SK-N-SH (cell line): ENCODE measurements at regions not wholly inside any gene's neighbourhood (a gene's known extent, or its start where the extent isn't known, plus 50 kb on each side); places are given as distances from the start of the nearest gene placed in this dataset.

Experiments used
- CTCF ChIA-PET: fragments of 300-600, 350-600 bp; formaldehyde crosslinking; extraction: SDS; loops from one replicate; lab custom pipeline; 2021; lab: Yijun Ruan, JAX
- POLR2A ChIA-PET: fragments of 350-600 bp; sonication (Branson Sonifier 250); formaldehyde crosslinking; extraction: SDS; loops from one replicate; lab custom pipeline; 2020; ENCODE audit warnings: antibody characterized with exemption, inconsistent platforms; lab: Yijun Ruan, JAX
- DNase-seq: peaks from one replicate; pipeline ENCODE4 v3.0.0; 2012
- H2AFZ ChIP-seq: fragments of 200-600 bp; sonication (generic); 2 replicates; pipeline ENCODE4 v1.8.1; 2016; ENCODE audit warnings: antibody characterized with exemption, mild to moderate bottlenecking, low read depth
- H3F3A ChIP-seq: fragments of 200-600 bp; sonication (generic); replicated peaks from 2 replicates; pipeline ENCODE3; 2016; ENCODE audit warnings: antibody characterized with exemption, mild to moderate bottlenecking; ENCODE audit not compliant: insufficient read depth
- H3K27ac ChIP-seq, 2 experiments: fragments of 200-500 bp in 1 of 2; fragments of 200-600 bp in 1 of 2; sonication (Bioruptor generic) in 1 of 2; sonication (generic), shearing (Covaris generic) in 1 of 2; 2 replicates each; pipeline versions ENCODE4 v1.5.1 to v1.6.1; 2014 to 2016; ENCODE audit warnings: low read depth in 2 of 2, inconsistent platforms in 1 of 2, low read length in 1 of 2, mild to moderate bottlenecking in 1 of 2, mixed read lengths in 1 of 2
- H3K27me3 ChIP-seq: fragments of 200-600 bp; sonication (generic), shearing (Covaris generic); 2 replicates; pipeline ENCODE4 v1.6.1; 2016; ENCODE audit warnings: mixed run types; ENCODE audit not compliant: insufficient read depth
- H3K36me3 ChIP-seq, 2 experiments: fragments of 200-500 bp in 1 of 2; fragments of 200-600 bp in 1 of 2; sonication (Bioruptor generic) in 1 of 2; sonication (generic) in 1 of 2; replicated peaks in 1 of 2; 2 replicates each; pipeline versions ENCODE3 to v1.5.1; 2014 to 2016; ENCODE audit warnings: low read length in 1 of 2, mild to moderate bottlenecking in 1 of 2; ENCODE audit not compliant: insufficient read depth in 2 of 2, control insufficient read depth in 1 of 2
- H3K4me1 ChIP-seq, 2 experiments: fragments of 200-500 bp in 1 of 2; fragments of 200-600 bp in 1 of 2; sonication (Bioruptor generic) in 1 of 2; sonication (generic), shearing (Covaris generic) in 1 of 2; 2 replicates each; pipeline versions ENCODE4 v1.5.1 to v1.6.1; 2014 to 2016; ENCODE audit warnings: low read depth in 1 of 2, low read length in 1 of 2, mixed run types in 1 of 2; ENCODE audit not compliant: insufficient read depth in 2 of 2, control insufficient read depth in 1 of 2
- H3K4me2 ChIP-seq: fragments of 200-600 bp; sonication (generic), shearing (Covaris generic); 2 replicates; pipeline ENCODE4 v1.6.1; 2017; ENCODE audit warnings: mixed run types
- H3K4me3 ChIP-seq, 2 experiments: fragments of 200-500 bp in 1 of 2; fragments of 200-600 bp in 1 of 2; sonication (Bioruptor generic) in 1 of 2; sonication (generic), shearing (Covaris generic) in 1 of 2; 2 replicates each; pipeline versions ENCODE4 v1.5.1 to v1.8.1; 2014 to 2016; ENCODE audit warnings: low read depth in 2 of 2, inconsistent platforms in 1 of 2, low read length in 1 of 2, mild to moderate bottlenecking in 1 of 2, mixed read lengths in 1 of 2, moderate library complexity in 1 of 2
- H3K79me2 ChIP-seq: fragments of 200-600 bp; sonication (generic); 2 replicates; pipeline ENCODE4 v1.8.1; 2017; ENCODE audit warnings: mild to moderate bottlenecking; ENCODE audit not compliant: insufficient read depth
- H3K9ac ChIP-seq: fragments of 200-600 bp; sonication (generic); 2 replicates; pipeline ENCODE4 v1.6.1; 2017; ENCODE audit warnings: mixed run types
- H3K9me2 ChIP-seq: fragments of 200-600 bp; sonication (generic); 2 replicates; pipeline ENCODE4 v1.6.1; 2017; ENCODE audit warnings: mixed run types
- H3K9me3 ChIP-seq: fragments of 200-600 bp; sonication (generic); 2 replicates; pipeline ENCODE4 v1.6.1; 2017; ENCODE audit warnings: mixed run types, mild to moderate bottlenecking, moderate library complexity
- H4K20me1 ChIP-seq: fragments of 200-600 bp; sonication (generic); 2 replicates; pipeline ENCODE4 v1.6.1; 2017; ENCODE audit warnings: mild to moderate bottlenecking, mixed run types; ENCODE audit not compliant: insufficient read depth
- CHD2 ChIP-seq: fragments of 150-350 bp; IDR thresholded peaks from 2 replicates; pipeline ENCODE4 v1.6.1; 2018; ENCODE audit warnings: low read length; ENCODE audit not compliant: partially characterized antibody
- EP300 ChIP-seq, 2 experiments: IDR thresholded peaks; 2 replicates each; pipeline versions ENCODE4 v1.4.0 to v1.6.1; 2012; ENCODE audit warnings: borderline replicate concordance in 1 of 2, low read depth in 1 of 2, low read length in 1 of 2
- EZH2phosphoT487 ChIP-seq: fragments of 200-600 bp; sonication (generic); IDR thresholded peaks from 2 replicates; pipeline ENCODE4 v1.6.1; 2017; ENCODE audit warnings: low read depth, mixed run types, mild to moderate bottlenecking, antibody characterized with exemption, moderate library complexity, borderline replicate concordance
- FOXJ3 ChIP-seq: sonication (generic); formaldehyde crosslinking; IDR thresholded peaks from 2 replicates; pipeline ENCODE4 v1.5.1; 2020; ENCODE audit warnings: mild to moderate bottlenecking, missing genetic modification reagents
- GATA2 ChIP-seq: sonication (generic); formaldehyde crosslinking; IDR thresholded peaks from 2 replicates; pipeline ENCODE4 v1.5.0; 2020; ENCODE audit warnings: mild to moderate bottlenecking, missing genetic modification reagents
- MXI1 ChIP-seq: IDR thresholded peaks from 2 replicates; pipeline ENCODE4 v1.6.1; 2012; ENCODE audit warnings: mild to moderate bottlenecking, low read depth, low read length, improper control_type of control experiment
- NFIC ChIP-seq: IDR thresholded peaks from 2 replicates; pipeline ENCODE4 v1.4.0; 2012; ENCODE audit warnings: borderline replicate concordance
- NRF1 ChIP-seq: IDR thresholded peaks from 2 replicates; pipeline ENCODE4 v1.6.1; 2012; ENCODE audit warnings: low read depth, mild to moderate bottlenecking, low read length
- RAD21 ChIP-seq: IDR thresholded peaks from 2 replicates; pipeline ENCODE4 v1.6.1; 2012; ENCODE audit warnings: mild to moderate bottlenecking, low read length
- RFX5 ChIP-seq: IDR thresholded peaks from 2 replicates; pipeline ENCODE4 v1.6.1; 2012; ENCODE audit warnings: mild to moderate bottlenecking, improper control_type of control experiment, low read length
- RXRA ChIP-seq: IDR thresholded peaks from 2 replicates; pipeline ENCODE4 v1.4.0; 2012; ENCODE audit warnings: low read depth, mild to moderate bottlenecking, borderline replicate concordance
- SIN3A ChIP-seq: IDR thresholded peaks from 2 replicates; pipeline ENCODE4 v1.6.1; 2012; ENCODE audit warnings: low read depth, mild to moderate bottlenecking, low read length, moderate library complexity, borderline replicate concordance
- SMC3 ChIP-seq: IDR thresholded peaks from 2 replicates; pipeline ENCODE4 v1.6.1; 2012; ENCODE audit warnings: low read depth, low read length, improper control_type of control experiment
- TEAD4 ChIP-seq: IDR thresholded peaks from 2 replicates; pipeline ENCODE4 v1.4.0; 2012; ENCODE audit warnings: mild to moderate bottlenecking, borderline replicate concordance; ENCODE audit not compliant: insufficient read depth
- YY1 ChIP-seq: IDR thresholded peaks from 2 replicates; pipeline ENCODE4 v1.4.0; 2012; ENCODE audit warnings: low read depth, mild to moderate bottlenecking
- ZBTB33 ChIP-seq: IDR thresholded peaks from 2 replicates; pipeline ENCODE4 v1.4.0; 2012; ENCODE audit warnings: low read depth, borderline replicate concordance
- WGBS: methylation state at CpG from one replicate; pipeline ENCODE4 v1.1.6; 2017; ENCODE audit warnings: low lambda C conversion rate; 5-methylcytosine and 5-hydroxymethylcytosine counted together
- TF ChIP-seq, protein P1 (sequence below): IDR thresholded peaks from 2 replicates; pipeline ENCODE4 v1.4.0; 2012; ENCODE audit warnings: low read depth
- TF ChIP-seq, protein P2 (sequence below): fragments of 150-350 bp; IDR thresholded peaks from 2 replicates; pipeline ENCODE4 v1.6.1; 2016; ENCODE audit warnings: mild to moderate bottlenecking, low read depth, low read length

DNA sequence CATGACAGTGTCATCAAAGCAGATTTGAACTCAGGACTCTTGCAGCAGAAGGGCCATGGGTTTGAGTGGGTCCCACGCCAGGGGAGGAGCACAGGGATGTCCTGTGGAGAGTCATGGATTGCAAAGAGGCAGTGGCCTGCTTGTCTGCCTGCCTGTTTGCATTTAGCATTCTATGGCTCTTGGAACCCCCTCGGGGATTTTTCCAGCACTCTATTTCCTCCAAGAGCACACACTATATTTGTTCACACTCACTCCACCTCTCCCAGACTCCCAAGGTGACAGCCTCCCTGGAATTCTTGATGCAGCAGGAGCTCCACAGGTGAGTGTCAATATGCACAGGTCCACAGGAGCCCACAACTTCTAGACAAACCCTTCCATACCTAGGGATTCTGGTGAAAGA is 73.1 kb upstream of the LRRN2 start (continued):
- TF ChIP-seq EP300 (IDR thresholded peaks at IDR 0.05; ENCODE audit: borderline replicate concordance in 1 of 2, low read depth in 1 of 2, low read length in 1 of 2) (no peak), ZBTB33 (no peak)

DNA sequence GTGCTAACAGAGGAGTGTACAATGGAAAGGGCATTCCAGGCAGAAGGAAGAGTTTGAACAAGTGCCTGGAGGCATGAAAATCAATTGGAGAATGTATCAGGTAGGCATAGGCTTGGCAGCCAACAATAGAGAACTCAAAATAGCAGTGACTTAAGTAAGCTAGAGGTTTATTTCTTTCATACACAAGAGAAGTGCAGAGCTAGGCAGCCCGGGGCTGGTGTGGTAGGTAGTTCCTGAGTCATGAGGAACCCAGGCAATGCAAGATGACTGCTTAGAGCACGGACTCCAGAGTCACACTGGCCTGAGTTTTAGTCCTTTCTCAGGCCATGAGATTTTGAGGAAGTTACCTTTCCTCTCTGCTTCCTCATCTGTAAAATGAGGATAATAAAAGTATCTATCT is 74.8 kb upstream of the LRRN2 start:
- Histone ChIP-seq H3K9me2 (no peaks in the 10 kb centered on the region), H3K9me3 (no peaks in the 10 kb centered on the region), H2AFZ (no peak overlapping the region), H3K4me3 (no peak overlapping the region), H3K4me1 (peaks cover 0 to 13% of the 10 kb centered on the region in 2 experiments; a peak in 1 of 4 replicates), H3K4me2 (no peak overlapping the region), H3F3A (no peaks in the 10 kb centered on the region), H3K36me3 (no peaks in the 10 kb centered on the region), H3K9ac (no peak overlapping the region), H3K79me2 (no peaks in the 10 kb centered on the region), H3K27ac (no peak overlapping the region), H3K27me3 (no peaks in the 10 kb centered on the region; the same call in 1 of the 2 replicates), H4K20me1 (no peaks in the 10 kb centered on the region)
- 36% methylated on average over 2 of the region's 2 CpGs for WGBS
- CTCF ChIA-PET = interaction anchor here (0.9 to 7.1 kb wide), 8 partner anchors 9 to 193 kb away, joined by 3 to 148 read pairs (median 5); no protein-coding TSS in a partner anchor
- TF ChIP-seq SMC3 = no peak
- TF ChIP-seq, protein P1, sequence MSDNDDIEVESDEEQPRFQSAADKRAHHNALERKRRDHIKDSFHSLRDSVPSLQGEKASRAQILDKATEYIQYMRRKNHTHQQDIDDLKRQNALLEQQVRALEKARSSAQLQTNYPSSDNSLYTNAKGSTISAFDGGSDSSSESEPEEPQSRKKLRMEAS = no peak
- no peak for TF ChIP-seq TEAD4
- no peak for TF ChIP-seq FOXJ3 (CRISPR knock-in tag)
- DNase-seq = no peak
- POLR2A ChIA-PET = no interaction called here

GRCh38 chr1:204760757-204761156 is 75.2 kb upstream of the LRRN2 start:
- H3K9me2 ChIP-seq = no peaks in the 10 kb centered on the region
- no peaks in the 10 kb centered on the region; the same call in 1 of the 2 replicates for H3K27me3 ChIP-seq
- TF ChIP-seq NFIC = no peak
- no peak for TF ChIP-seq SIN3A
- no peak for TF ChIP-seq SMC3
- no peak for TF ChIP-seq NRF1
- TF ChIP-seq, protein P2, sequence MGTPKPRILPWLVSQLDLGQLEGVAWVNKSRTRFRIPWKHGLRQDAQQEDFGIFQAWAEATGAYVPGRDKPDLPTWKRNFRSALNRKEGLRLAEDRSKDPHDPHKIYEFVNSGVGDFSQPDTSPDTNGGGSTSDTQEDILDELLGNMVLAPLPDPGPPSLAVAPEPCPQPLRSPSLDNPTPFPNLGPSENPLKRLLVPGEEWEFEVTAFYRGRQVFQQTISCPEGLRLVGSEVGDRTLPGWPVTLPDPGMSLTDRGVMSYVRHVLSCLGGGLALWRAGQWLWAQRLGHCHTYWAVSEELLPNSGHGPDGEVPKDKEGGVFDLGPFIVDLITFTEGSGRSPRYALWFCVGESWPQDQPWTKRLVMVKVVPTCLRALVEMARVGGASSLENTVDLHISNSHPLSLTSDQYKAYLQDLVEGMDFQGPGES = no peak
- TF ChIP-seq GATA2 = no peak
- TF ChIP-seq YY1 = no peak
- no peak for TF ChIP-seq RXRA
- TF ChIP-seq MXI1 = no peak
- TF ChIP-seq RAD21 = no peak
- TF ChIP-seq, protein P1 = no peak
- no peak for TF ChIP-seq EZH2phosphoT487
- TF ChIP-seq RFX5 = no peak
- TF ChIP-seq CHD2 = no peak
- no peaks in the 10 kb centered on the region for H3F3A ChIP-seq
- no peak for DNase-seq
- H3K4me2 ChIP-seq = no peak overlapping the region
- H3K27ac ChIP-seq = no peak overlapping the region
- 55% methylated on average over 3 of the region's 3 CpGs for WGBS
- no peak overlapping the region for H2AFZ ChIP-seq
- H3K79me2 ChIP-seq = no peaks in the 10 kb centered on the region
- H3K9ac ChIP-seq = no peak overlapping the region
- no peak overlapping the region for H3K4me3 ChIP-seq
- H4K20me1 ChIP-seq = no peaks in the 10 kb centered on the region
- no peaks in the 10 kb centered on the region for H3K36me3 ChIP-seq
- POLR2A ChIA-PET = no interaction called here
- peaks cover 0 to 13% of the 10 kb centered on the region in 2 experiments; a peak in 1 of 4 replicates for H3K4me1 ChIP-seq
- no peaks in the 10 kb centered on the region for H3K9me3 ChIP-seq
- CTCF ChIA-PET = interaction anchor here (0.9 to 7.1 kb wide), 8 partner anchors 10 to 193 kb away, joined by 3 to 148 read pairs (median 5); no protein-coding TSS in a partner anchor
